ENCODE measurements at regions not wholly inside any gene's neighbourhood (a gene's known extent, or its start where the extent isn't known, plus 50 kb on each side); places are given as distances from the start of the nearest gene placed in this dataset.

DNA sequence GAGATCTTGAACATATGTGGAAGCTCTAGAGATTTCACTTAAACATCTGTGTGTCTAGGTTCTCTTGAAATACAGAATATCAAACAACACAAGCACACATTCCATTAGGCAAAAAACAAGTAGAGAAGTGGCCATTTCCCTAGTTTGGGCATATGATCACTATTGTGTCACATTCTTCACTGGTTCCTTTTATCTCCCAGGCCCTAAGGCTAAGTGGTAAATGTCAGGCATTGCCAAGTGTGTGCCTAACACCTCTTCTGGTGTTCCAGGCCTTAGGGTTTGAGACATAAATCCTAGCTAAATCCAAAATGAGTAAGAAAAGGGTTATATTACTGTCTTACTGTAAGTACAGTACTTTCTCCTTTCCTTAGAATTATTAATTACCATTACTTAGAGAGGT lies 880.1 kb downstream of the PDCD6IP start:
- TF ChIP-seq CTCF (conservative IDR thresholded peaks at IDR 0.05) (no peak), ZFX (IDR thresholded peaks at IDR 0.05) (no peak)
